MM.1S (cell line): ENCODE measurements at regions not wholly inside any gene's neighbourhood (a gene's known extent, or its start where the extent isn't known, plus 50 kb on each side); places are given as distances from the start of the nearest gene placed in this dataset.

ENCODE experiments used
- DNase-seq: peaks from one replicate; pipeline ENCODE4 v3.0.0-alpha.2; 2015
- H2AFZ ChIP-seq: fragments of 300-600 bp; sonication (generic); 2 replicates; pipeline ENCODE4 v1.6.0; 2016; ENCODE audit warnings: antibody characterized with exemption, low read length
- H3F3A ChIP-seq: fragments of 300-600 bp; sonication (generic); 2 replicates; pipeline ENCODE4 v1.6.1; 2016; ENCODE audit warnings: mild to moderate bottlenecking, antibody characterized with exemption, low read length, moderate library complexity, mixed read lengths; ENCODE audit not compliant: insufficient read depth
- H3K27ac ChIP-seq: fragments of 300-600 bp; sonication (generic); 2 replicates; pipeline ENCODE4 v1.5.1; 2016; ENCODE audit warnings: mild to moderate bottlenecking, low read length
- H3K27me3 ChIP-seq: fragments of 300-600 bp; sonication (generic); replicated peaks from 2 replicates; pipeline ENCODE4 v1.6.0; 2016; ENCODE audit warnings: low read length; ENCODE audit not compliant: insufficient read depth
- H3K36me3 ChIP-seq: fragments of 300-600 bp; sonication (generic); replicated peaks from 2 replicates; pipeline ENCODE4 v1.6.1; 2016; ENCODE audit warnings: mild to moderate bottlenecking, low read length, mixed read lengths; ENCODE audit not compliant: insufficient read depth
- H3K4me1 ChIP-seq: fragments of 300-600 bp; sonication (generic); 2 replicates; pipeline ENCODE4 v1.6.1; 2016; ENCODE audit warnings: low read length, mixed read lengths
- H3K4me2 ChIP-seq: fragments of 300-600 bp; sonication (generic); 2 replicates; pipeline ENCODE4 v1.6.0; 2016; ENCODE audit warnings: low read depth, low read length
- H3K4me3 ChIP-seq: fragments of 300-600 bp; sonication (generic); 2 replicates; pipeline ENCODE4 v1.5.1; 2016; ENCODE audit warnings: low read length, mixed read lengths
- H3K79me2 ChIP-seq: fragments of 300-600 bp; sonication (generic); 2 replicates; pipeline ENCODE4 v1.6.1; 2016; ENCODE audit warnings: mixed run types, low read length, mixed read lengths
- H3K9ac ChIP-seq: fragments of 300-600 bp; sonication (generic); 2 replicates; pipeline ENCODE4 v1.6.1; 2016; ENCODE audit warnings: low read length, mixed read lengths
- H3K9me2 ChIP-seq: fragments of 300-600 bp; sonication (generic); replicated peaks from 2 replicates; pipeline ENCODE4 v1.6.1; 2016; ENCODE audit warnings: mild to moderate bottlenecking, low read length, mixed read lengths; ENCODE audit not compliant: insufficient read depth
- H3K9me3 ChIP-seq: fragments of 300-600 bp; sonication (generic); replicated peaks from 2 replicates; pipeline ENCODE4 v1.6.1; 2016; ENCODE audit warnings: mild to moderate bottlenecking, low read length, mixed read lengths; ENCODE audit not compliant: insufficient read depth
- H4K20me1 ChIP-seq: fragments of 300-600 bp; sonication (generic); 2 replicates; pipeline ENCODE4 v1.6.1; 2016; ENCODE audit warnings: mild to moderate bottlenecking, low read length, moderate library complexity, mixed read lengths; ENCODE audit not compliant: insufficient read depth
- CTCF ChIP-seq: fragments of 300-600 bp; sonication (generic); IDR thresholded peaks from 2 replicates; pipeline ENCODE4 v1.5.1; 2016; ENCODE audit warnings: antibody characterized with exemption, low read length, mixed read lengths
- EZH2 ChIP-seq: fragments of 300-600 bp; sonication (generic); optimal IDR thresholded peaks from 2 replicates; pipeline ENCODE3; 2017; ENCODE audit warnings: low read depth, mild to moderate bottlenecking, antibody characterized with exemption, low read length, mixed read lengths
- EZH2phosphoT487 ChIP-seq: fragments of 300-600 bp; sonication (generic); IDR thresholded peaks from 2 replicates; pipeline ENCODE4 v1.6.1; 2018; ENCODE audit warnings: antibody characterized with exemption, low read length

- Histone ChIP-seq H2AFZ (no peak overlapping the region), H3K36me3 (no peaks in the 10 kb centered on the region), H3K4me1 (no peaks in the 10 kb centered on the region), H3K9me2 (no peaks in the 10 kb centered on the region), H3F3A (no peaks in the 10 kb centered on the region), H4K20me1 (no peaks in the 10 kb centered on the region), H3K27ac (no peak overlapping the region), H3K4me2 (no peak overlapping the region), H3K9me3 (no peaks in the 10 kb centered on the region), H3K27me3 (no peaks in the 10 kb centered on the region), H3K9ac (no peak overlapping the region), H3K4me3 (no peak overlapping the region), H3K79me2 (no peaks in the 10 kb centered on the region)
- TF ChIP-seq CTCF (no peak), EZH2 (no peak), EZH2phosphoT487 (no peak)
- DNase-seq = no peak
Observed at GRCh38 chr6:131456565-131456964, 116.5 kb upstream of the ARG1 start.

GRCh38 chr6:131459005-131459404, 114.0 kb upstream of the ARG1 start:
- no peak for DNase-seq

GRCh38 chr6:131460614-131461000, 112.4 kb upstream of the ARG1 start:
- Histone ChIP-seq H2AFZ (no peak overlapping the region), H4K20me1 (no peaks in the 10 kb centered on the region), H3K9me3 (no peaks in the 10 kb centered on the region), H3K4me1 (no peaks in the 10 kb centered on the region), H3F3A (no peaks in the 10 kb centered on the region), H3K9me2 (no peaks in the 10 kb centered on the region), H3K27me3 (no peaks in the 10 kb centered on the region), H3K4me2 (no peak overlapping the region), H3K4me3 (no peak overlapping the region), H3K27ac (no peak overlapping the region), H3K9ac (no peak overlapping the region), H3K79me2 (no peaks in the 10 kb centered on the region), H3K36me3 (no peaks in the 10 kb centered on the region)
- TF ChIP-seq CTCF (no peak), EZH2phosphoT487 (no peak), EZH2 (no peak)
- DNase-seq = no peak

More at GRCh38 chr6:131459005-131459404, 114.0 kb upstream of the ARG1 start:
- H3K79me2 ChIP-seq = no peaks in the 10 kb centered on the region
- no peaks in the 10 kb centered on the region for H3K9me2 ChIP-seq
- H4K20me1 ChIP-seq = no peaks in the 10 kb centered on the region
- H3K9ac ChIP-seq = no peak overlapping the region
- no peak overlapping the region for H3K4me3 ChIP-seq
- H3K27me3 ChIP-seq = no peaks in the 10 kb centered on the region
- TF ChIP-seq EZH2phosphoT487 = no peak
- TF ChIP-seq CTCF = no peak
- no peak for TF ChIP-seq EZH2
- H3K4me1 ChIP-seq = no peaks in the 10 kb centered on the region
- H3K9me3 ChIP-seq = no peaks in the 10 kb centered on the region
- no peak overlapping the region for H2AFZ ChIP-seq
- no peak overlapping the region for H3K4me2 ChIP-seq
- H3K36me3 ChIP-seq = no peaks in the 10 kb centered on the region
- H3F3A ChIP-seq = no peaks in the 10 kb centered on the region
- no peak overlapping the region for H3K27ac ChIP-seq
